BJ (cell line): ENCODE measurements at regions not wholly inside any gene's neighbourhood (a gene's known extent, or its start where the extent isn't known, plus 50 kb on each side); places are given as distances from the start of the nearest gene placed in this dataset.
A peak's percentile ranks its signal among the peaks of the same experiment; 100 is the strongest.

Experiments
- CTCF ChIA-PET: fragments of 350-600 bp; formaldehyde crosslinking; extraction: SDS; loops from one replicate; lab custom pipeline; 2021; ENCODE audit warnings: antibody characterized with exemption, inconsistent platforms; lab: Yijun Ruan, JAX
- POLR2A ChIA-PET: fragments of 300-600 bp; sonication (Branson Sonifier 250); formaldehyde crosslinking; extraction: SDS; loops from one replicate; lab custom pipeline; 2021; ENCODE audit warnings: antibody characterized with exemption; lab: Charles Lee
- DNase-seq: peaks from one replicate; pipeline ENCODE4 v3.0.0-alpha.2; 2011; ENCODE audit warnings: low read depth
- H3K27me3 ChIP-seq: 2 replicates; pipeline ENCODE4 v1.6.0; 2011; ENCODE audit warnings: low read length; ENCODE audit not compliant: control insufficient read depth, insufficient read depth
- H3K36me3 ChIP-seq: 2 replicates; pipeline ENCODE4 v1.5.1; 2011; ENCODE audit warnings: low read length; ENCODE audit not compliant: control insufficient read depth, insufficient read depth
- H3K4me3 ChIP-seq: 2 replicates; pipeline ENCODE4 v1.5.1; 2011; ENCODE audit warnings: low read depth, mild to moderate bottlenecking, control low read depth, low read length
- CTCF ChIP-seq: IDR thresholded peaks from 2 replicates; pipeline ENCODE4 v1.5.1; 2011; ENCODE audit warnings: low read depth, mild to moderate bottlenecking, control low read depth, inconsistent platforms, low read length, moderate library complexity; ENCODE audit not compliant: insufficient read depth

DNA sequence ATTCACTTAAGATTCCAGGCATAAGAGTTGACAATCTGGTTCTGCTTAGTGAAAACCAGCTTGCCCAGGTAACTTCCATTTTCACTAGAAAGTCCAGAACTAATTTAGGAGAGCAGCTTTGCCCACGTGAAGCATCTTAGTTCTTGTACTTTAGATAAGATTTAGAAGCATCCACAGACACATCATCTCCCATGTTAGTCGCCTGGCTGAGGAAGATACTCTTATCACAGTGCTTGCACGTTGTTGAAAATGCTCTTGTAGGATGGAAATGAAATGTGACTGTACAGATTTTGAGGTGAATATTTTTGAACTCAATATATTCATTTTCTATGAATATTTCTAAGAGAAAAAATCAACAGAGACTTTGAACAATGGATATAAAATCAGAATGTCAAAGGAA is 159.7 kb downstream of the SOCS6 start:
- no peaks in the 10 kb centered on the region for H3K27me3 ChIP-seq
- POLR2A ChIA-PET: no interaction called here
- no peak overlapping the region for H3K4me3 ChIP-seq
- CTCF ChIA-PET: interaction anchor here (0.7 to 9.0 kb wide), 3 partner anchors 9 to 254 kb away, joined by 3 to 121 read pairs (median 13); no protein-coding TSS in a partner anchor
- DNase-seq: no peak
- no peaks in the 10 kb centered on the region for H3K36me3 ChIP-seq
- TF ChIP-seq CTCF: no peak

- POLR2A ChIA-PET: no interaction called here
- H3K36me3 ChIP-seq: no peaks in the 10 kb centered on the region
- CTCF ChIA-PET: interaction anchor here (1.1 to 2.2 kb wide), 3 partner anchors 9 to 250 kb away, joined by 4 to 11 read pairs (median 9); no protein-coding TSS in a partner anchor
- no peak for TF ChIP-seq CTCF
- H3K4me3 ChIP-seq: no peak overlapping the region
- no peak for DNase-seq
- no peaks in the 10 kb centered on the region for H3K27me3 ChIP-seq
These were observed 157.2 kb downstream of the SOCS6 start for GRCh38 chr18:70446063-70446462.

- TF ChIP-seq CTCF: no peak
- Histone ChIP-seq H3K4me3 (no peak overlapping the region), H3K36me3 (no peaks in the 10 kb centered on the region), H3K27me3 (no peaks in the 10 kb centered on the region)
- POLR2A ChIA-PET: no interaction called here
- DNase-seq: no peak
- CTCF ChIA-PET: no interaction called here
These were observed 154.1 kb downstream of the SOCS6 start for GRCh38 chr18:70442933-70443332.

- TF ChIP-seq CTCF: no peak
- POLR2A ChIA-PET: no interaction called here
These were observed 144.1 kb downstream of the SOCS6 start for GRCh38 chr18:70432804-70433400.

GRCh38 chr18:70431203-70431624 is 142.4 kb downstream of the SOCS6 start:
- peak; percentile 39 for DNase-seq
- CTCF ChIA-PET: interaction anchor here (1.0 to 1.5 kb wide), 4 partner anchors 9 to 261 kb away, joined by 3 to 4 read pairs (median 3); no protein-coding TSS in a partner anchor
- TF ChIP-seq CTCF: no peak
- POLR2A ChIA-PET: no interaction called here
- no peaks in the 10 kb centered on the region for H3K27me3 ChIP-seq
- H3K4me3 ChIP-seq: no peak overlapping the region
- H3K36me3 ChIP-seq: no peaks in the 10 kb centered on the region

More at GRCh38 chr18:70432804-70433400, 144.1 kb downstream of the SOCS6 start:
- Histone ChIP-seq H3K36me3 (no peaks in the 10 kb centered on the region), H3K27me3 (no peaks in the 10 kb centered on the region), H3K4me3 (no peak overlapping the region)
- DNase-seq: no peak
- CTCF ChIA-PET: interaction anchor here (0.6 to 5.7 kb wide), 19 partner anchors 11 to 615 kb away, joined by 3 to 154 read pairs (median 3); no protein-coding TSS in a partner anchor
